SK-MEL-5 (cell line): ENCODE measurements at regions not wholly inside any gene's neighbourhood (a gene's known extent, or its start where the extent isn't known, plus 50 kb on each side); places are given as distances from the start of the nearest gene placed in this dataset.

Source experiments
- DNase-seq: peaks from one replicate; pipeline ENCODE4 v3.0.0-alpha.2; 2016; ENCODE audit warnings: low read depth, low spot score
- in situ Hi-C: cut with HindIII; loops from 2 replicates; pipeline ENCODE4 v1.10.0; 2016; ENCODE audit warnings: low sequenced_read_pairs, high pct_unique_total_duplicates, low pct_unique_long_range_greater_than_20kb

GRCh38 chr2:147792966-147793617 lies 51.7 kb upstream of the ACVR2A start:
- in situ Hi-C loops: no loop called here
- no peak for DNase-seq

GRCh38 chr2:147790580-147790979 lies 54.2 kb upstream of the ACVR2A start:
- in situ Hi-C loops: no loop called here
- DNase-seq: no peak

GRCh38 chr2:147789720-147790119 lies 55.1 kb upstream of the ACVR2A start:
- in situ Hi-C loops: no loop called here

GRCh38 chr2:147789287-147789686 lies 55.5 kb upstream of the ACVR2A start:
- in situ Hi-C loops: no loop called here
- no peak for DNase-seq

More at GRCh38 chr2:147789720-147790119, 55.1 kb upstream of the ACVR2A start:
- DNase-seq: peak; percentile 4

- in situ Hi-C loops: no loop called here
- no peak for DNase-seq
Measured at GRCh38 chr2:147782141-147782930, 62.5 kb upstream of the ACVR2A start.

GRCh38 chr2:147779440-147779839 lies 65.4 kb upstream of the ACVR2A start:
- in situ Hi-C loops: no loop called here

GRCh38 chr2:147777394-147777793 lies 67.4 kb upstream of the ACVR2A start:
- in situ Hi-C loops: no loop called here
- DNase-seq: no peak

More at GRCh38 chr2:147779440-147779839, 65.4 kb upstream of the ACVR2A start:
- DNase-seq: no peak

- in situ Hi-C loops: no loop called here
- DNase-seq: no peak
Measured at GRCh38 chr2:147774805-147775204, 70.0 kb upstream of the ACVR2A start.

- in situ Hi-C loops: no loop called here
- no peak for DNase-seq
Measured at GRCh38 chr2:147773479-147773878, 71.3 kb upstream of the ACVR2A start.

GRCh38 chr2:147772781-147773180 lies 72.0 kb upstream of the ACVR2A start:
- in situ Hi-C loops: no loop called here
- no peak for DNase-seq

- no peak for DNase-seq
Measured at GRCh38 chr2:147763861-147764260, 81.0 kb upstream of the ACVR2A start.

GRCh38 chr2:147760984-147761383 lies 83.8 kb upstream of the ACVR2A start:
- in situ Hi-C loops: no loop called here
- no peak for DNase-seq

More at GRCh38 chr2:147763861-147764260, 81.0 kb upstream of the ACVR2A start:
- in situ Hi-C loops: no loop called here

- DNase-seq: no peak
- in situ Hi-C loops: no loop called here
Measured at GRCh38 chr2:147759536-147759935, 85.3 kb upstream of the ACVR2A start.

GRCh38 chr2:147758821-147759220 lies 86.0 kb upstream of the ACVR2A start:
- in situ Hi-C loops: no loop called here
- DNase-seq: no peak

- no peak for DNase-seq
- in situ Hi-C loops: no loop called here
Measured at GRCh38 chr2:147756069-147756468, 88.8 kb upstream of the ACVR2A start.

- DNase-seq: no peak
- in situ Hi-C loops: no loop called here
Measured at GRCh38 chr2:147740211-147740927, 104.5 kb upstream of the ACVR2A start.

- in situ Hi-C loops: no loop called here
- no peak for DNase-seq
Measured at GRCh38 chr2:147739508-147739907, 105.3 kb upstream of the ACVR2A start.

- DNase-seq: no peak
- in situ Hi-C loops: no loop called here
Measured at GRCh38 chr2:147718831-147719230, 126.0 kb upstream of the ACVR2A start.
